ENCODE measurements at regions not wholly inside any gene's neighbourhood (a gene's known extent, or its start where the extent isn't known, plus 50 kb on each side); places are given as distances from the start of the nearest gene placed in this dataset.

GRCh38 chr3:176041812-176042211 is 1155.5 kb downstream of the TBL1XR1 start:
- TF ChIP-seq CTCF (IDR thresholded peaks at IDR 0.05; ENCODE audit: insufficient read depth, low read length) (no peak), POLR2AphosphoS5 (IDR thresholded peaks at IDR 0.05; ENCODE audit: low read depth) (no peak)
